Esophagus muscularis mucosa (tissue), 4 donors: ENCODE measurements at regions not wholly inside any gene's neighbourhood (a gene's known extent, or its start where the extent isn't known, plus 50 kb on each side); places are given as distances from the start of the nearest gene placed in this dataset.

Experiments used
- CTCF ChIP-seq, 3 experiments: fragments of 200-600 bp in 2 of 3; fragments of 450-650 bp in 1 of 3; sonication (generic) in 2 of 3; IDR thresholded peaks; one replicate each; pipeline ENCODE4 v1.5.1; 2017 to 2019; ENCODE audit warnings: antibody characterized with exemption in 3 of 3, mild to moderate bottlenecking in 2 of 3, moderate library complexity in 1 of 3
- EP300 ChIP-seq: sonication (generic); formaldehyde crosslinking; IDR thresholded peaks from one replicate; pipeline ENCODE4 v1.6.1; 2017; ENCODE audit warnings: antibody characterized with exemption
- POLR2A ChIP-seq: fragments of 450-650 bp; IDR thresholded peaks from one replicate; pipeline ENCODE4 v1.6.1; 2017; ENCODE audit warnings: antibody characterized with exemption, moderate library complexity, mild to moderate bottlenecking, low read depth
- POLR2AphosphoS5 ChIP-seq, 2 donors: sonication (generic); formaldehyde crosslinking; IDR thresholded peaks; one replicate each; pipeline ENCODE4 v1.6.1; 2017; ENCODE audit warnings: antibody characterized with exemption in 2 of 2

GRCh38 chr14:38342803-38343202 lies 86.9 kb upstream of the CLEC14A start:
- no peak for TF ChIP-seq POLR2AphosphoS5 (IDR thresholded peaks at IDR 0.05)
- no peak for TF ChIP-seq CTCF (IDR thresholded peaks at IDR 0.05)
- TF ChIP-seq POLR2A, result no peak
- no peak for TF ChIP-seq EP300
